ENCODE measurements at regions not wholly inside any gene's neighbourhood (a gene's known extent, or its start where the extent isn't known, plus 50 kb on each side); places are given as distances from the start of the nearest gene placed in this dataset.
"Not testable (repeated sequence)": the region's sequence is repeated elsewhere in the genome, so short reads cannot be mapped to it uniquely, and the experiment has no call there.

- TF ChIP-seq, protein P1, sequence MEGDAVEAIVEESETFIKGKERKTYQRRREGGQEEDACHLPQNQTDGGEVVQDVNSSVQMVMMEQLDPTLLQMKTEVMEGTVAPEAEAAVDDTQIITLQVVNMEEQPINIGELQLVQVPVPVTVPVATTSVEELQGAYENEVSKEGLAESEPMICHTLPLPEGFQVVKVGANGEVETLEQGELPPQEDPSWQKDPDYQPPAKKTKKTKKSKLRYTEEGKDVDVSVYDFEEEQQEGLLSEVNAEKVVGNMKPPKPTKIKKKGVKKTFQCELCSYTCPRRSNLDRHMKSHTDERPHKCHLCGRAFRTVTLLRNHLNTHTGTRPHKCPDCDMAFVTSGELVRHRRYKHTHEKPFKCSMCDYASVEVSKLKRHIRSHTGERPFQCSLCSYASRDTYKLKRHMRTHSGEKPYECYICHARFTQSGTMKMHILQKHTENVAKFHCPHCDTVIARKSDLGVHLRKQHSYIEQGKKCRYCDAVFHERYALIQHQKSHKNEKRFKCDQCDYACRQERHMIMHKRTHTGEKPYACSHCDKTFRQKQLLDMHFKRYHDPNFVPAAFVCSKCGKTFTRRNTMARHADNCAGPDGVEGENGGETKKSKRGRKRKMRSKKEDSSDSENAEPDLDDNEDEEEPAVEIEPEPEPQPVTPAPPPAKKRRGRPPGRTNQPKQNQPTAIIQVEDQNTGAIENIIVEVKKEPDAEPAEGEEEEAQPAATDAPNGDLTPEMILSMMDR (IDR thresholded peaks at IDR 0.05; ENCODE audit: low read depth, low read length, poor library complexity, severe bottlenecking) = not testable (repeated sequence)
- not testable (repeated sequence) for TF ChIP-seq EZH2phosphoT487 (IDR thresholded peaks at IDR 0.05; ENCODE audit: borderline replicate concordance, low read length)
Observed at GRCh38 chr20:48020696-48021095, 235.4 kb upstream of the SULF2 start.
